A549 (cell line): ENCODE measurements at regions not wholly inside any gene's neighbourhood (a gene's known extent, or its start where the extent isn't known, plus 50 kb on each side); places are given as distances from the start of the nearest gene placed in this dataset.

Experiments used
- BHLHE40 ChIP-seq: IDR thresholded peaks from 2 replicates; pipeline ENCODE4 v1.6.1; 2012; ENCODE audit warnings: low read depth, low read length, inconsistent platforms
- CTCF ChIP-seq: fragments of >200 bp; sonication (Bioruptor Twin); formaldehyde crosslinking; IDR thresholded peaks from 3 replicates; pipeline ENCODE4 v1.5.1; 2016
- E2F6 ChIP-seq: IDR thresholded peaks from 2 replicates; pipeline ENCODE4 v1.6.1; 2012; ENCODE audit warnings: low read depth, borderline replicate concordance
- ESRRA ChIP-seq: fragments of 150-350 bp; IDR thresholded peaks from 2 replicates; pipeline ENCODE4 v1.6.1; 2014; ENCODE audit warnings: mild to moderate bottlenecking, low read length, borderline replicate concordance
- HOXA7 ChIP-seq: fragments of 250-450 bp; sonication (Bioruptor Pico); IDR thresholded peaks from 2 replicates; pipeline ENCODE4 v1.5.0; 2020; ENCODE audit warnings: mild to moderate bottlenecking, moderate library complexity
- PHF8 ChIP-seq: fragments of 200-600 bp; sonication (generic); IDR thresholded peaks from 2 replicates; pipeline ENCODE4 v1.6.1; 2016; ENCODE audit warnings: low read depth, mild to moderate bottlenecking, antibody characterized with exemption, moderate library complexity, borderline replicate concordance
- POLR2A ChIP-seq: IDR thresholded peaks from 2 replicates; pipeline ENCODE4 v1.6.1; 2012; ENCODE audit warnings: mild to moderate bottlenecking, low read length
- POLR2AphosphoS2 ChIP-seq: conservative IDR thresholded peaks from 2 replicates; pipeline ENCODE4 v1.6.1; 2012; ENCODE audit warnings: low read length, improper control_type of control experiment, inconsistent platforms
- REST ChIP-seq: fragments of 200-600 bp; sonication (generic); IDR thresholded peaks from 2 replicates; pipeline ENCODE4 v1.6.1; 2016; ENCODE audit warnings: antibody characterized with exemption, mild to moderate bottlenecking, moderate library complexity

- TF ChIP-seq POLR2AphosphoS2 (no peak), REST (no peak), CTCF (no peak), E2F6 (no peak), POLR2A (no peak), PHF8 (no peak), BHLHE40 (no peak), HOXA7 (CRISPR knock-in tag) (no peak), ESRRA (no peak)
Observed at GRCh38 chr21:14752345-14752909, 206.3 kb upstream of the SAMSN1 start.
